ENCODE measurements at regions not wholly inside any gene's neighbourhood (a gene's known extent, or its start where the extent isn't known, plus 50 kb on each side); places are given as distances from the start of the nearest gene placed in this dataset.

- no peak for DNase-seq (ENCODE audit: low read depth, low spot score)
These were observed 1071.2 kb downstream of the EFNB2 start for GRCh38 chr13:105464249-105464648.

GRCh38 chr13:105463011-105463501 lies 1072.4 kb downstream of the EFNB2 start:
- DNase-seq (ENCODE audit: low read depth, low spot score) = no peak

- DNase-seq (ENCODE audit: low read depth, low spot score) = no peak
These were observed 1073.4 kb downstream of the EFNB2 start for GRCh38 chr13:105462098-105462497.

GRCh38 chr13:105452895-105453294 lies 1082.6 kb downstream of the EFNB2 start:
- DNase-seq (ENCODE audit: low read depth, low spot score) = no peak

GRCh38 chr13:105450784-105451183 lies 1084.7 kb downstream of the EFNB2 start:
- DNase-seq (ENCODE audit: low read depth, low spot score) = no peak

- no peak for DNase-seq (ENCODE audit: low read depth, low spot score)
These were observed 1086.7 kb downstream of the EFNB2 start for GRCh38 chr13:105448811-105449210.

GRCh38 chr13:105446197-105446596 lies 1089.3 kb downstream of the EFNB2 start:
- DNase-seq (ENCODE audit: low read depth, low spot score) = no peak

- DNase-seq (ENCODE audit: low read depth, low spot score) = no peak
These were observed 1089.7 kb downstream of the EFNB2 start for GRCh38 chr13:105445796-105446195.

GRCh38 chr13:105442949-105443699 lies 1092.3 kb downstream of the EFNB2 start:
- no peak for DNase-seq (ENCODE audit: low read depth, low spot score)

- no peak for DNase-seq (ENCODE audit: low read depth, low spot score)
These were observed 1093.4 kb downstream of the EFNB2 start for GRCh38 chr13:105442040-105442439.

GRCh38 chr13:105441051-105441750 lies 1094.3 kb downstream of the EFNB2 start:
- no peak for DNase-seq (ENCODE audit: low read depth, low spot score)

- no peak for DNase-seq (ENCODE audit: low read depth, low spot score)
These were observed 1098.5 kb downstream of the EFNB2 start for GRCh38 chr13:105436943-105437342.

GRCh38 chr13:105432438-105432837 lies 1103.0 kb downstream of the EFNB2 start:
- DNase-seq (ENCODE audit: low read depth, low spot score) = no peak

- DNase-seq (ENCODE audit: low read depth, low spot score) = no peak
These were observed 1106.7 kb downstream of the EFNB2 start for GRCh38 chr13:105428811-105429210.

- DNase-seq (ENCODE audit: low read depth, low spot score) = no peak
These were observed 1109.0 kb downstream of the EFNB2 start for GRCh38 chr13:105426441-105426840.

- no peak for DNase-seq (ENCODE audit: low read depth, low spot score)
These were observed 1120.8 kb downstream of the EFNB2 start for GRCh38 chr13:105414639-105415038.

GRCh38 chr13:105412171-105412570 lies 1123.3 kb downstream of the EFNB2 start:
- no peak for DNase-seq (ENCODE audit: low read depth, low spot score)

- no peak for DNase-seq (ENCODE audit: low read depth, low spot score)
These were observed 1124.9 kb downstream of the EFNB2 start for GRCh38 chr13:105410602-105411001.

- no peak for DNase-seq (ENCODE audit: low read depth, low spot score)
These were observed 1128.9 kb downstream of the EFNB2 start for GRCh38 chr13:105406551-105406950.

- no peak for DNase-seq (ENCODE audit: low read depth, low spot score)
These were observed 1132.4 kb downstream of the EFNB2 start for GRCh38 chr13:105403086-105403485.

GRCh38 chr13:105395041-105395440 lies 1140.4 kb downstream of the EFNB2 start:
- DNase-seq (ENCODE audit: low read depth, low spot score) = no peak

GRCh38 chr13:105389373-105389772 lies 1146.1 kb downstream of the EFNB2 start:
- no peak for DNase-seq (ENCODE audit: low read depth, low spot score)

- no peak for DNase-seq (ENCODE audit: low read depth, low spot score)
These were observed 1158.0 kb downstream of the EFNB2 start for GRCh38 chr13:105377452-105377851.
